ENCODE measurements at regions not wholly inside any gene's neighbourhood (a gene's known extent, or its start where the extent isn't known, plus 50 kb on each side); places are given as distances from the start of the nearest gene placed in this dataset.

- DNase-seq, result no peak
Measured at GRCh38 chr9:80407220-80407619, 835.5 kb downstream of the TLE4 start.

- no peak for DNase-seq
Measured at GRCh38 chr9:80401243-80401642, 829.5 kb downstream of the TLE4 start.

- DNase-seq, result no peak
Measured at GRCh38 chr9:80400624-80401230, 829.0 kb downstream of the TLE4 start.

GRCh38 chr9:80399606-80400005 is 827.8 kb downstream of the TLE4 start:
- DNase-seq, result no peak

GRCh38 chr9:80387828-80388227 is 816.1 kb downstream of the TLE4 start:
- no peak for DNase-seq

- DNase-seq, result no peak
Measured at GRCh38 chr9:80385246-80385645, 813.5 kb downstream of the TLE4 start.

- DNase-seq, result no peak
Measured at GRCh38 chr9:80383331-80383730, 811.6 kb downstream of the TLE4 start.

- DNase-seq, result no peak
Measured at GRCh38 chr9:80382211-80382891, 810.6 kb downstream of the TLE4 start.

- no peak for DNase-seq
Measured at GRCh38 chr9:80380301-80380700, 808.5 kb downstream of the TLE4 start.

GRCh38 chr9:80378669-80379293 is 807.0 kb downstream of the TLE4 start:
- no peak for DNase-seq

GRCh38 chr9:80376180-80376579 is 804.4 kb downstream of the TLE4 start:
- DNase-seq, result no peak

GRCh38 chr9:80375477-80375876 is 803.7 kb downstream of the TLE4 start:
- DNase-seq, result no peak

- DNase-seq, result no peak
Measured at GRCh38 chr9:80369641-80370040, 797.9 kb downstream of the TLE4 start.

GRCh38 chr9:80366626-80367025 is 794.9 kb downstream of the TLE4 start:
- DNase-seq, result no peak

- no peak for DNase-seq
Measured at GRCh38 chr9:80359941-80360881, 788.4 kb downstream of the TLE4 start.

GRCh38 chr9:80359291-80359690 is 787.5 kb downstream of the TLE4 start:
- DNase-seq, result no peak

- DNase-seq, result no peak
Measured at GRCh38 chr9:80352967-80353366, 781.2 kb downstream of the TLE4 start.

- no peak for DNase-seq
Measured at GRCh38 chr9:80351612-80352011, 779.8 kb downstream of the TLE4 start.

- DNase-seq, result no peak
Measured at GRCh38 chr9:80326105-80326504, 754.3 kb downstream of the TLE4 start.

GRCh38 chr9:80320916-80321315 is 749.2 kb downstream of the TLE4 start:
- no peak for DNase-seq

GRCh38 chr9:80320480-80320879 is 748.7 kb downstream of the TLE4 start:
- no peak for DNase-seq

GRCh38 chr9:80305136-80305535 is 733.4 kb downstream of the TLE4 start:
- DNase-seq, result no peak

- no peak for DNase-seq
Measured at GRCh38 chr9:80294955-80295354, 723.2 kb downstream of the TLE4 start.
